ENCODE measurements at regions not wholly inside any gene's neighbourhood (a gene's known extent, or its start where the extent isn't known, plus 50 kb on each side); places are given as distances from the start of the nearest gene placed in this dataset.
"Not testable (repeated sequence)": the region's sequence is repeated elsewhere in the genome, so short reads cannot be mapped to it uniquely, and the experiment has no call there.

GRCh38 chr20:40908309-40908708, 120.3 kb upstream of the TOP1 start:
- TF ChIP-seq TAF1 (IDR thresholded peaks at IDR 0.05; ENCODE audit: low read depth, low read length) (no peak), PAX5 (IDR thresholded peaks at IDR 0.05; ENCODE audit: insufficient read depth, low read length, severe bottlenecking) (no peak), POU2F2 (IDR thresholded peaks at IDR 0.05; ENCODE audit: low read depth, low read length) (no peak), POLR2AphosphoS5 (IDR thresholded peaks at IDR 0.05; ENCODE audit: low read depth, low read length) (no peak), SPI1 (IDR thresholded peaks at IDR 0.05; ENCODE audit: low read depth, low read length) (no peak), POLR2A (IDR thresholded peaks at IDR 0.05; ENCODE audit: low read depth, low read length) (no peak)
- DNase-seq (ENCODE audit: insufficient read length, low spot score) (no peak), FAIRE-seq (no peak)

GRCh38 chr20:40909489-40909888, 119.1 kb upstream of the TOP1 start:
- DNase-seq (ENCODE audit: insufficient read length, low spot score); FAIRE-seq: not testable (repeated sequence)

- not testable (repeated sequence) for FAIRE-seq; DNase-seq (ENCODE audit: insufficient read length, low spot score)
These were observed 118.2 kb upstream of the TOP1 start for GRCh38 chr20:40910436-40910835.

GRCh38 chr20:40911152-40911551, 117.5 kb upstream of the TOP1 start:
- not testable (repeated sequence) for FAIRE-seq; DNase-seq (ENCODE audit: insufficient read length, low spot score)

GRCh38 chr20:40913224-40914185, 115.1 kb upstream of the TOP1 start:
- TF ChIP-seq POLR2AphosphoS5 (IDR thresholded peaks at IDR 0.05; ENCODE audit: low read depth, low read length) (no peak), TAF1 (IDR thresholded peaks at IDR 0.05; ENCODE audit: low read depth, low read length) (no peak), POLR2A (IDR thresholded peaks at IDR 0.05; ENCODE audit: low read depth, low read length) (no peak), SPI1 (IDR thresholded peaks at IDR 0.05; ENCODE audit: low read depth, low read length) (no peak), POU2F2 (IDR thresholded peaks at IDR 0.05; ENCODE audit: low read depth, low read length) (no peak), PAX5 (IDR thresholded peaks at IDR 0.05; ENCODE audit: insufficient read depth, low read length, severe bottlenecking) (no peak)
- no peak for DNase-seq (ENCODE audit: insufficient read length, low spot score)
- FAIRE-seq, result no peak

GRCh38 chr20:40915756-40916155, 112.9 kb upstream of the TOP1 start:
- no peak for FAIRE-seq
- TF ChIP-seq SPI1 (IDR thresholded peaks at IDR 0.05; ENCODE audit: low read depth, low read length), result no peak
- TF ChIP-seq POLR2AphosphoS5 (IDR thresholded peaks at IDR 0.05; ENCODE audit: low read depth, low read length), result no peak
- TF ChIP-seq POU2F2 (IDR thresholded peaks at IDR 0.05; ENCODE audit: low read depth, low read length), result no peak
- TF ChIP-seq TAF1 (IDR thresholded peaks at IDR 0.05; ENCODE audit: low read depth, low read length), result no peak
- no peak for DNase-seq (ENCODE audit: insufficient read length, low spot score)

GRCh38 chr20:40916276-40916675, 112.3 kb upstream of the TOP1 start:
- no peak for FAIRE-seq
- no peak for DNase-seq (ENCODE audit: insufficient read length, low spot score)
- TF ChIP-seq PAX5 (IDR thresholded peaks at IDR 0.05; ENCODE audit: insufficient read depth, low read length, severe bottlenecking), result no peak
- TF ChIP-seq TAF1 (IDR thresholded peaks at IDR 0.05; ENCODE audit: low read depth, low read length), result no peak
- TF ChIP-seq POU2F2 (IDR thresholded peaks at IDR 0.05; ENCODE audit: low read depth, low read length), result no peak
- no peak for TF ChIP-seq POLR2A (IDR thresholded peaks at IDR 0.05; ENCODE audit: low read depth, low read length)
- no peak for TF ChIP-seq SPI1 (IDR thresholded peaks at IDR 0.05; ENCODE audit: low read depth, low read length)
- TF ChIP-seq POLR2AphosphoS5 (IDR thresholded peaks at IDR 0.05; ENCODE audit: low read depth, low read length), result no peak

GRCh38 chr20:40920291-40920690, 108.3 kb upstream of the TOP1 start:
- FAIRE-seq, result no peak
- no peak for DNase-seq (ENCODE audit: insufficient read length, low spot score)
- no peak for TF ChIP-seq SPI1 (IDR thresholded peaks at IDR 0.05; ENCODE audit: low read depth, low read length)
- TF ChIP-seq POU2F2 (IDR thresholded peaks at IDR 0.05; ENCODE audit: low read depth, low read length), result no peak
- no peak for TF ChIP-seq POLR2A (IDR thresholded peaks at IDR 0.05; ENCODE audit: low read depth, low read length)
- no peak for TF ChIP-seq PAX5 (IDR thresholded peaks at IDR 0.05; ENCODE audit: insufficient read depth, low read length, severe bottlenecking)
- TF ChIP-seq POLR2AphosphoS5 (IDR thresholded peaks at IDR 0.05; ENCODE audit: low read depth, low read length), result no peak
- TF ChIP-seq TAF1 (IDR thresholded peaks at IDR 0.05; ENCODE audit: low read depth, low read length), result no peak

GRCh38 chr20:40922865-40923264, 105.8 kb upstream of the TOP1 start:
- FAIRE-seq (no peak), DNase-seq (ENCODE audit: insufficient read length, low spot score) (no peak)
- TF ChIP-seq POU2F2 (IDR thresholded peaks at IDR 0.05; ENCODE audit: low read depth, low read length) (no peak), PAX5 (IDR thresholded peaks at IDR 0.05; ENCODE audit: insufficient read depth, low read length, severe bottlenecking) (no peak), POLR2AphosphoS5 (IDR thresholded peaks at IDR 0.05; ENCODE audit: low read depth, low read length) (no peak), SPI1 (IDR thresholded peaks at IDR 0.05; ENCODE audit: low read depth, low read length) (no peak), POLR2A (IDR thresholded peaks at IDR 0.05; ENCODE audit: low read depth, low read length) (no peak), TAF1 (IDR thresholded peaks at IDR 0.05; ENCODE audit: low read depth, low read length) (no peak)

- DNase-seq (ENCODE audit: insufficient read length, low spot score) (no peak), FAIRE-seq (no peak)
- no peak for TF ChIP-seq POLR2AphosphoS5 (IDR thresholded peaks at IDR 0.05; ENCODE audit: low read depth, low read length)
- TF ChIP-seq POU2F2 (IDR thresholded peaks at IDR 0.05; ENCODE audit: low read depth, low read length), result no peak
- no peak for TF ChIP-seq SPI1 (IDR thresholded peaks at IDR 0.05; ENCODE audit: low read depth, low read length)
- no peak for TF ChIP-seq TAF1 (IDR thresholded peaks at IDR 0.05; ENCODE audit: low read depth, low read length)
- no peak for TF ChIP-seq POLR2A (IDR thresholded peaks at IDR 0.05; ENCODE audit: low read depth, low read length)
- TF ChIP-seq PAX5 (IDR thresholded peaks at IDR 0.05; ENCODE audit: insufficient read depth, low read length, severe bottlenecking), result no peak
These were observed 102.7 kb upstream of the TOP1 start for GRCh38 chr20:40925829-40926510.
